ENCODE measurements at regions not wholly inside any gene's neighbourhood (a gene's known extent, or its start where the extent isn't known, plus 50 kb on each side); places are given as distances from the start of the nearest gene placed in this dataset.

DNA sequence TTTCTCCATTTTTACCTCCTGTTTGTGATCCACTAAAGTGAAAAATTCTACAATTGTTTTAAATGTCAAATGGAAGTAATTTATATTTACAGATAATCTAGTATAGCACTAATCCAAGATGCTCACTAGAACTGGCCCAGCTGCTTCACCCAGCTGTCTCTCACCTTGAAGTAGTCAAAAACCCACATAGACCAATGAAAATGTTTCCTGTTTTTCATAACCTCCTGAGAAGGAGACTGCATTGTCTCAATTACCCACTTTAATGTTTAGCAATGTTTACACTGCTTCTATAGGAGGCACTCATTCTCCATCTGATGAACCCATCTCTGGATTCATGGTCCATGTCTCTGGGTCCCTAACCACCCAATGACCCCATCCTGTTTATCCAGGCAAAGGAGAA, 56.1 kb upstream of the ADO start (continued):
- TF ChIP-seq, protein P1, sequence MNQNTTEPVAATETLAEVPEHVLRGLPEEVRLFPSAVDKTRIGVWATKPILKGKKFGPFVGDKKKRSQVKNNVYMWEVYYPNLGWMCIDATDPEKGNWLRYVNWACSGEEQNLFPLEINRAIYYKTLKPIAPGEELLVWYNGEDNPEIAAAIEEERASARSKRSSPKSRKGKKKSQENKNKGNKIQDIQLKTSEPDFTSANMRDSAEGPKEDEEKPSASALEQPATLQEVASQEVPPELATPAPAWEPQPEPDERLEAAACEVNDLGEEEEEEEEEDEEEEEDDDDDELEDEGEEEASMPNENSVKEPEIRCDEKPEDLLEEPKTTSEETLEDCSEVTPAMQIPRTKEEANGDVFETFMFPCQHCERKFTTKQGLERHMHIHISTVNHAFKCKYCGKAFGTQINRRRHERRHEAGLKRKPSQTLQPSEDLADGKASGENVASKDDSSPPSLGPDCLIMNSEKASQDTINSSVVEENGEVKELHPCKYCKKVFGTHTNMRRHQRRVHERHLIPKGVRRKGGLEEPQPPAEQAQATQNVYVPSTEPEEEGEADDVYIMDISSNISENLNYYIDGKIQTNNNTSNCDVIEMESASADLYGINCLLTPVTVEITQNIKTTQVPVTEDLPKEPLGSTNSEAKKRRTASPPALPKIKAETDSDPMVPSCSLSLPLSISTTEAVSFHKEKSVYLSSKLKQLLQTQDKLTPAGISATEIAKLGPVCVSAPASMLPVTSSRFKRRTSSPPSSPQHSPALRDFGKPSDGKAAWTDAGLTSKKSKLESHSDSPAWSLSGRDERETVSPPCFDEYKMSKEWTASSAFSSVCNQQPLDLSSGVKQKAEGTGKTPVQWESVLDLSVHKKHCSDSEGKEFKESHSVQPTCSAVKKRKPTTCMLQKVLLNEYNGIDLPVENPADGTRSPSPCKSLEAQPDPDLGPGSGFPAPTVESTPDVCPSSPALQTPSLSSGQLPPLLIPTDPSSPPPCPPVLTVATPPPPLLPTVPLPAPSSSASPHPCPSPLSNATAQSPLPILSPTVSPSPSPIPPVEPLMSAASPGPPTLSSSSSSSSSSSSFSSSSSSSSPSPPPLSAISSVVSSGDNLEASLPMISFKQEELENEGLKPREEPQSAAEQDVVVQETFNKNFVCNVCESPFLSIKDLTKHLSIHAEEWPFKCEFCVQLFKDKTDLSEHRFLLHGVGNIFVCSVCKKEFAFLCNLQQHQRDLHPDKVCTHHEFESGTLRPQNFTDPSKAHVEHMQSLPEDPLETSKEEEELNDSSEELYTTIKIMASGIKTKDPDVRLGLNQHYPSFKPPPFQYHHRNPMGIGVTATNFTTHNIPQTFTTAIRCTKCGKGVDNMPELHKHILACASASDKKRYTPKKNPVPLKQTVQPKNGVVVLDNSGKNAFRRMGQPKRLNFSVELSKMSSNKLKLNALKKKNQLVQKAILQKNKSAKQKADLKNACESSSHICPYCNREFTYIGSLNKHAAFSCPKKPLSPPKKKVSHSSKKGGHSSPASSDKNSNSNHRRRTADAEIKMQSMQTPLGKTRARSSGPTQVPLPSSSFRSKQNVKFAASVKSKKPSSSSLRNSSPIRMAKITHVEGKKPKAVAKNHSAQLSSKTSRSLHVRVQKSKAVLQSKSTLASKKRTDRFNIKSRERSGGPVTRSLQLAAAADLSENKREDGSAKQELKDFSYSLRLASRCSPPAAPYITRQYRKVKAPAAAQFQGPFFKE (tag by site-specific recombination; IDR thresholded peaks at IDR 0.05; ENCODE audit: borderline replicate concordance), result no peak
- TF ChIP-seq ZNF792 (tag by site-specific recombination; IDR thresholded peaks at IDR 0.05) (no peak), ZNF549 (tag by site-specific recombination; IDR thresholded peaks at IDR 0.05) (no peak), ZNF558 (tag by site-specific recombination; IDR thresholded peaks at IDR 0.05) (no peak), IKZF3 (tag by site-specific recombination; IDR thresholded peaks at IDR 0.05) (no peak), TCF7L2 (IDR thresholded peaks at IDR 0.05; ENCODE audit: borderline replicate concordance, low read depth, low read length) (no peak), ZBTB21 (tag by site-specific recombination; IDR thresholded peaks at IDR 0.05) (no peak), ZNF529 (tag by site-specific recombination; IDR thresholded peaks at IDR 0.05; ENCODE audit: insufficient replicate concordance) (no peak)
- TF ChIP-seq, protein P2, sequence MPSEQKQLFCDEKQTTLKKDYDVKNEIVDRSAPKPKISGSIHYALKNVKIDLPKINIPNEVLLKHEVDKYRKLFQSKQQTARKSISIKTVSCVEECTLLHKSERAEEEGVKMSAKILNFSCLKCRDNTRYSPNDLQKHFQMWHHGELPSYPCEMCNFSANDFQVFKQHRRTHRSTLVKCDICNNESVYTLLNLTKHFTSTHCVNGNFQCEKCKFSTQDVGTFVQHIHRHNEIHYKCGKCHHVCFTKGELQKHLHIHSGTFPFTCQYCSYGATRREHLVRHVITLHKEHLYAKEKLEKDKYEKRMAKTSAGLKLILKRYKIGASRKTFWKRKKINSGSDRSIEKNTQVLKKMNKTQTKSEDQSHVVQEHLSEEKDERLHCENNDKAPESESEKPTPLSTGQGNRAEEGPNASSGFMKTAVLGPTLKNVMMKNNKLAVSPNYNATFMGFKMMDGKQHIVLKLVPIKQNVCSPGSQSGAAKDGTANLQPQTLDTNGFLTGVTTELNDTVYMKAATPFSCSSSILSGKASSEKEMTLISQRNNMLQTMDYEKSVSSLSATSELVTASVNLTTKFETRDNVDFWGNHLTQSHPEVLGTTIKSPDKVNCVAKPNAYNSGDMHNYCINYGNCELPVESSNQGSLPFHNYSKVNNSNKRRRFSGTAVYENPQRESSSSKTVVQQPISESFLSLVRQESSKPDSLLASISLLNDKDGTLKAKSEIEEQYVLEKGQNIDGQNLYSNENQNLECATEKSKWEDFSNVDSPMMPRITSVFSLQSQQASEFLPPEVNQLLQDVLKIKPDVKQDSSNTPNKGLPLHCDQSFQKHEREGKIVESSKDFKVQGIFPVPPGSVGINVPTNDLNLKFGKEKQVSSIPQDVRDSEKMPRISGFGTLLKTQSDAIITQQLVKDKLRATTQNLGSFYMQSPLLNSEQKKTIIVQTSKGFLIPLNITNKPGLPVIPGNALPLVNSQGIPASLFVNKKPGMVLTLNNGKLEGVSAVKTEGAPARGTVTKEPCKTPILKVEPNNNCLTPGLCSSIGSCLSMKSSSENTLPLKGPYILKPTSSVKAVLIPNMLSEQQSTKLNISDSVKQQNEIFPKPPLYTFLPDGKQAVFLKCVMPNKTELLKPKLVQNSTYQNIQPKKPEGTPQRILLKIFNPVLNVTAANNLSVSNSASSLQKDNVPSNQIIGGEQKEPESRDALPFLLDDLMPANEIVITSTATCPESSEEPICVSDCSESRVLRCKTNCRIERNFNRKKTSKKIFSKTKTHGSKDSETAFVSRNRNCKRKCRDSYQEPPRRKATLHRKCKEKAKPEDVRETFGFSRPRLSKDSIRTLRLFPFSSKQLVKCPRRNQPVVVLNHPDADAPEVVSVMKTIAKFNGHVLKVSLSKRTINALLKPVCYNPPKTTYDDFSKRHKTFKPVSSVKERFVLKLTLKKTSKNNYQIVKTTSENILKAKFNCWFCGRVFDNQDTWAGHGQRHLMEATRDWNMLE (tag by site-specific recombination; conservative IDR thresholded peaks at IDR 0.05; ENCODE audit: low read depth), result no peak
- TF ChIP-seq, protein P3, sequence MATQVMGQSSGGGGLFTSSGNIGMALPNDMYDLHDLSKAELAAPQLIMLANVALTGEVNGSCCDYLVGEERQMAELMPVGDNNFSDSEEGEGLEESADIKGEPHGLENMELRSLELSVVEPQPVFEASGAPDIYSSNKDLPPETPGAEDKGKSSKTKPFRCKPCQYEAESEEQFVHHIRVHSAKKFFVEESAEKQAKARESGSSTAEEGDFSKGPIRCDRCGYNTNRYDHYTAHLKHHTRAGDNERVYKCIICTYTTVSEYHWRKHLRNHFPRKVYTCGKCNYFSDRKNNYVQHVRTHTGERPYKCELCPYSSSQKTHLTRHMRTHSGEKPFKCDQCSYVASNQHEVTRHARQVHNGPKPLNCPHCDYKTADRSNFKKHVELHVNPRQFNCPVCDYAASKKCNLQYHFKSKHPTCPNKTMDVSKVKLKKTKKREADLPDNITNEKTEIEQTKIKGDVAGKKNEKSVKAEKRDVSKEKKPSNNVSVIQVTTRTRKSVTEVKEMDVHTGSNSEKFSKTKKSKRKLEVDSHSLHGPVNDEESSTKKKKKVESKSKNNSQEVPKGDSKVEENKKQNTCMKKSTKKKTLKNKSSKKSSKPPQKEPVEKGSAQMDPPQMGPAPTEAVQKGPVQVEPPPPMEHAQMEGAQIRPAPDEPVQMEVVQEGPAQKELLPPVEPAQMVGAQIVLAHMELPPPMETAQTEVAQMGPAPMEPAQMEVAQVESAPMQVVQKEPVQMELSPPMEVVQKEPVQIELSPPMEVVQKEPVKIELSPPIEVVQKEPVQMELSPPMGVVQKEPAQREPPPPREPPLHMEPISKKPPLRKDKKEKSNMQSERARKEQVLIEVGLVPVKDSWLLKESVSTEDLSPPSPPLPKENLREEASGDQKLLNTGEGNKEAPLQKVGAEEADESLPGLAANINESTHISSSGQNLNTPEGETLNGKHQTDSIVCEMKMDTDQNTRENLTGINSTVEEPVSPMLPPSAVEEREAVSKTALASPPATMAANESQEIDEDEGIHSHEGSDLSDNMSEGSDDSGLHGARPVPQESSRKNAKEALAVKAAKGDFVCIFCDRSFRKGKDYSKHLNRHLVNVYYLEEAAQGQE (tag by site-specific recombination; IDR thresholded peaks at IDR 0.05), result no peak

DNA sequence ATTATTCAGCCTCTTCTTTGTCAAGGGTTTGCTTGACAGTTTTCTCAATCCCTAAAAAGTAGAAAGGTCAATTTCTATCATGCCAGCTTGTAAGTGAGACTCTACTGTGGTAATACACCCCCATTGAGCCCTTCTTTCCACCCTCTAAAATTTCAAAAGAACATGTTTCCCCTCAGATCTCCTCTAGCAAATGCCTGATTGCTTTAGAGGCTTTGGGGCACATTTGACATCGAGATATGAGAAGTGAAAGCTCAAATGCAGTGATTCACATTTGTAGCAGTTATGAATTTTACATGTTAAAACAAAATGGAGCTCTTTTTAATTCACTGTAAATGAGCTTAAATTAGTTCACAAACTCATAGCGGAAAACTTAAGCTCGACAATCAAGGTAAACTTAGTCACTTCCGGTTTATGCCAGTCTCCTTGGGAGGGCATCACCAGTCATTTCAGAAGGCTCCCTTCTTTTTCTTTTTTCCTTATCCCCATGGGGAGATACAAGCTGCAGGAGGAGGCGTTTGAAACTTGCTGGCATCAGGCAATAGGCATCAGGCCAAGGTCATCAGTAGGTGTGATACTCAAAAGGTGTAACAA, 55.3 kb upstream of the ADO start:
- Histone ChIP-seq H3K4me3 (ENCODE audit: low read depth, low read length) (no peak overlapping the region), H3K27ac (ENCODE audit: extremely low read depth, low read depth, low read length) (no peak overlapping the region), H3K4me1 (ENCODE audit: control insufficient read depth, insufficient read depth, low read length) (no peaks in the 10 kb centered on the region), H3K36me3 (ENCODE audit: control insufficient read depth in 2 of 2, insufficient read depth in 1 of 2, low read length in 2 of 2) (no peaks in the 10 kb centered on the region), H3K9me3 (ENCODE audit: control insufficient read depth, insufficient read depth, low read depth, low read length) (no peaks in the 10 kb centered on the region)
- no peak for TF ChIP-seq BCL11B (tag by site-specific recombination; IDR thresholded peaks at IDR 0.05; ENCODE audit: low read depth)
- no peak for TF ChIP-seq ZNF623 (tag by site-specific recombination; IDR thresholded peaks at IDR 0.05)
- TF ChIP-seq ZNF146 (tag by site-specific recombination; IDR thresholded peaks at IDR 0.05), result no peak
- no peak for TF ChIP-seq KLF10 (tag by site-specific recombination; IDR thresholded peaks at IDR 0.05)
- no peak for TF ChIP-seq ZFP41 (tag by site-specific recombination; IDR thresholded peaks at IDR 0.05; ENCODE audit: borderline replicate concordance)
- no peak for TF ChIP-seq TCF7L2 (IDR thresholded peaks at IDR 0.05; ENCODE audit: borderline replicate concordance, low read depth, low read length)
- no peak for TF ChIP-seq ZNF658 (tag by site-specific recombination; IDR thresholded peaks at IDR 0.05)
- no peak for TF ChIP-seq ZNF837 (tag by site-specific recombination; IDR thresholded peaks at IDR 0.05)
- ChIA-PET POLR2A (interaction anchor here (0.5 kb wide), 1 partner anchor 848 kb away, joined by 6 read pairs; the partner anchor contains the start of gene ARID5B), CTCF (interaction anchor here (0.6 to 1.1 kb wide), 3 partner anchors 11 to 408 kb away, joined by 3 to 4 read pairs (median 3); no protein-coding TSS in a partner anchor)
